Karpas-422 (cell line): ENCODE measurements at regions not wholly inside any gene's neighbourhood (a gene's known extent, or its start where the extent isn't known, plus 50 kb on each side); places are given as distances from the start of the nearest gene placed in this dataset.

ENCODE experiments used
- DNase-seq: peaks from one replicate; pipeline ENCODE4 v3.0.0-alpha.2; 2015
- H2AFZ ChIP-seq: fragments of 200-600 bp; sonication (generic); 2 replicates; pipeline ENCODE4 v1.6.1; 2014; ENCODE audit warnings: antibody characterized with exemption, low read length, mixed read lengths
- H3K27ac ChIP-seq: fragments of 200-600 bp; sonication (generic); 2 replicates; pipeline ENCODE4 v1.5.1; 2014; ENCODE audit warnings: mild to moderate bottlenecking, low read length, moderate library complexity
- H3K27me3 ChIP-seq: fragments of 200-600 bp; sonication (generic); 2 replicates; pipeline ENCODE4 v1.6.1; 2014; ENCODE audit warnings: low read length, mixed read lengths
- H3K36me3 ChIP-seq: fragments of 200-600 bp; sonication (generic); 2 replicates; pipeline ENCODE4 v1.6.1; 2014; ENCODE audit warnings: low read length, mixed read lengths; ENCODE audit not compliant: insufficient read depth
- H3K4me1 ChIP-seq: fragments of 200-600 bp; sonication (generic); 2 replicates; pipeline ENCODE4 v1.6.1; 2014; ENCODE audit warnings: mild to moderate bottlenecking, low read length, mixed read lengths
- H3K4me2 ChIP-seq: fragments of 200-600 bp; sonication (generic); 2 replicates; pipeline ENCODE4 v1.6.1; 2014; ENCODE audit warnings: low read length, low read depth, mild to moderate bottlenecking; ENCODE audit not compliant: poor library complexity, severe bottlenecking
- H3K4me3 ChIP-seq: fragments of 200-600 bp; sonication (generic); 2 replicates; pipeline ENCODE4 v1.5.1; 2014; ENCODE audit warnings: mild to moderate bottlenecking, antibody characterized with exemption, low read length, mixed read lengths
- H3K79me2 ChIP-seq: fragments of 200-600 bp; sonication (generic); 2 replicates; pipeline ENCODE4 v1.6.1; 2014; ENCODE audit warnings: mild to moderate bottlenecking, low read length, mixed read lengths
- H3K9ac ChIP-seq: fragments of 200-600 bp; sonication (generic); 2 replicates; pipeline ENCODE4 v1.6.0; 2014; ENCODE audit warnings: low read length
- H3K9me2 ChIP-seq: fragments of 200-600 bp; sonication (generic), shearing (Covaris generic); replicated peaks from 2 replicates; pipeline ENCODE4 v1.6.0; 2014; ENCODE audit warnings: mild to moderate bottlenecking, low read length, moderate library complexity; ENCODE audit not compliant: insufficient read depth
- H3K9me3 ChIP-seq: fragments of 300-700, 200-600 bp; sonication (generic); 2 replicates; pipeline ENCODE4 v1.6.1; 2014; ENCODE audit warnings: low read length, mixed read lengths
- H4K20me1 ChIP-seq: fragments of 200-600 bp; sonication (generic); 2 replicates; pipeline ENCODE4 v1.6.1; 2014; ENCODE audit warnings: mild to moderate bottlenecking, antibody characterized with exemption, low read length, low read depth; ENCODE audit not compliant: insufficient read depth

DNA sequence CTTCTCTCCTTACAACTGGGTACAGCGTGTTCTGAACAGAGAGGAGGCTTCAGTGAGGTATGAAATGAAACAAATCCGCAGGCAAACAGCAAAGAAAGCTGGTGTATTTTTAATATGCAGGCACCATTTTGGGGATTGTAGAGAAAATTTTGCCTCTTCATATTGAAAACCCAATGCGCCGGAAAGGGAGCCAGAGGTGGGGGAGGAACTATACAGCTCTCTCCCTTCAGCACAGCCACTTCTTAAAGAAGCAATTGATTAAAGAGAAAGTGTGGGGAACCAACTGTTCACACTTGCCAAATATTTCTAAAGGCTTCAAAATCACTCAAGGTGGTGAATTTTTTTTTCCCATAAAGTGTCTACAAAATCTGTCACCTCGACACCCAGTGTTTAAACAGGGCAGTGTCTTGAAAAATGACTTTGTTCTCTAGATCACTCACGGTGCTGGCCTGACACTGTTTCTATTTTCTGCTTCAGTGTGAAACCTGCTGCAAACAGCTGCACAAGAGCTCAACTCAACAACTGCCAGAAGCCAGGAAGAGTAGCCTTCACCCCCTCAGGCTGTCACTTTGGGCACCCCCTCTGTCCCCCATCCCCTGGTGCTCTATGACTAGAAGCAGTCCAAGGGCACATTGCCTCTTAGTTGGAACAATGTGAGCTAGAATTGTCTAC is 123.8 kb upstream of the CTTNBP2NL start:
- H4K20me1 ChIP-seq = no peaks in the 10 kb centered on the region
- H3K4me1 ChIP-seq = no peaks in the 10 kb centered on the region
- no peak overlapping the region for H3K27ac ChIP-seq
- H3K9me3 ChIP-seq = peaks cover 4% of the 10 kb centered on the region; the same call in 1 of the 2 replicates
- H3K4me3 ChIP-seq = no peak overlapping the region
- no peaks in the 10 kb centered on the region for H3K36me3 ChIP-seq
- no peaks in the 10 kb centered on the region for H3K79me2 ChIP-seq
- no peaks in the 10 kb centered on the region for H3K9me2 ChIP-seq
- no peak overlapping the region for H2AFZ ChIP-seq
- DNase-seq = no peak
- H3K27me3 ChIP-seq = no peaks in the 10 kb centered on the region
- H3K4me2 ChIP-seq = no peak overlapping the region
- H3K9ac ChIP-seq = no peak overlapping the region

DNA sequence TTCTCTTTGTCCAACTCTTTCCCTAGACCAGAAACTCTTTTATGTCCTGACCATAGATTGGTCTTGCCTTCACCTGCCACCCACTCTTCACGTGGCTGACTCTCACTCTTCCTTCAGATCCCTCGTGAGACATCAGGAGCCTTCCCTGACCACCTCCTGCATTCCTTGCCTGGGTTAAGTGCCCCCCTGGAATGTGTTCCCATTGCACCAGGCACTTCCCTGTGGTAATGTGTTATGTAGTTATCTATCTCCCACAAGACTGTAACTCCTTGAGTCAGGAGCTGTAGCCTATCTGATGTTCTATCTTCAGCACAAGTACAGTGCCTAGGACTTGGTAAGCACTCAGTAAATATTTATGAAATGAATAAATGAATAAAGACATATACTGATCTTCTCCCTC is 111.2 kb upstream of the CTTNBP2NL start:
- Histone ChIP-seq H3K36me3 (no peaks in the 10 kb centered on the region), H3K9me2 (no peaks in the 10 kb centered on the region), H3K4me2 (no peak overlapping the region), H4K20me1 (no peaks in the 10 kb centered on the region), H3K4me1 (no peaks in the 10 kb centered on the region), H3K9ac (no peak overlapping the region), H3K79me2 (no peaks in the 10 kb centered on the region), H2AFZ (no peak overlapping the region), H3K9me3 (no peaks in the 10 kb centered on the region), H3K27me3 (no peaks in the 10 kb centered on the region), H3K4me3 (no peak overlapping the region), H3K27ac (no peak overlapping the region)
- DNase-seq = no peak

DNA sequence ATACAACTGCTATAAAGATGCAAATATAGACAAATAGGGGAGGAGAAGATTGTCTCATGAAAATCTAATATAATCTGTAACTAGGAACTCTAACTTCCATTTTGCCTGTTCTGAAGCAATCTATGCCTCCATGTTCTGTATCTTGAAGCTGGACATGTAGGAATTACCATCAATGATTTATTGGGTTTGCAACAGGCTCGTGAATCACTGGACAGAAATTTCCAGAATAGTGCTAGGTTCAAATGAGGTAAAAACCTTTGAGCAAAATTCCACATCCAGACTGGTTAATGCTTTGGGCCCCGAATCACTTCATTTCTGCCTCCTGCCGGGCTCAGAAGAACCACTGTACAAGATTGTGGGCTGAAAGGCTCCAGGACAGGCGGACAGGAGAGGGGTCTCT is 110.7 kb upstream of the CTTNBP2NL start:
- Histone ChIP-seq H3K9me2 (no peaks in the 10 kb centered on the region), H3K36me3 (no peaks in the 10 kb centered on the region), H3K27ac (no peak overlapping the region), H3K27me3 (no peaks in the 10 kb centered on the region), H3K79me2 (no peaks in the 10 kb centered on the region), H3K4me3 (no peak overlapping the region), H3K4me1 (no peaks in the 10 kb centered on the region), H4K20me1 (no peaks in the 10 kb centered on the region), H2AFZ (no peak overlapping the region), H3K4me2 (no peak overlapping the region), H3K9ac (no peak overlapping the region), H3K9me3 (no peaks in the 10 kb centered on the region)
- no peak for DNase-seq

DNA sequence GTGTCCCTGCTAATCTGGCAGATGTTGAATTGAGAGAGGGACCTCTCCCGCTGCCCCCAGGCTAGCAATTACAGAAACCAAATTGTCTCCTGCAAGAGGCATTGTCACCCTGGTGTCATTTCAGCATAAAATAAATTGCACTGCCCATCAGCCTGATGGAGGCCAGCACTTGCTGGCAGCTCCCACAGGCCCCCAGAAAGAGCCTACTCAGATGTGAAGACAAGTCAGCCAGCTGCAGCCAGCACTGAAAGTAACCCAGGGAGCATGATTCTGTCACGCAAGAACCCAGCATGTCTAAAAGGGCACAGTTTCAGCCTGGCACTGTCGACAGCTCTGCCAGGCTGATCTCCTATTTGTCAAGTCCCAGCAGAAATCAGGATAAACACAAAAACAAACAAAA is 110.3 kb upstream of the CTTNBP2NL start:
- Histone ChIP-seq H3K9ac (no peak overlapping the region), H3K4me1 (no peaks in the 10 kb centered on the region), H4K20me1 (no peaks in the 10 kb centered on the region), H3K79me2 (no peaks in the 10 kb centered on the region), H3K9me3 (no peaks in the 10 kb centered on the region), H3K4me2 (no peak overlapping the region), H3K9me2 (no peaks in the 10 kb centered on the region), H3K27ac (no peak overlapping the region), H2AFZ (no peak overlapping the region), H3K27me3 (no peaks in the 10 kb centered on the region), H3K4me3 (no peak overlapping the region), H3K36me3 (no peaks in the 10 kb centered on the region)
- DNase-seq = peak; percentile 16

DNA sequence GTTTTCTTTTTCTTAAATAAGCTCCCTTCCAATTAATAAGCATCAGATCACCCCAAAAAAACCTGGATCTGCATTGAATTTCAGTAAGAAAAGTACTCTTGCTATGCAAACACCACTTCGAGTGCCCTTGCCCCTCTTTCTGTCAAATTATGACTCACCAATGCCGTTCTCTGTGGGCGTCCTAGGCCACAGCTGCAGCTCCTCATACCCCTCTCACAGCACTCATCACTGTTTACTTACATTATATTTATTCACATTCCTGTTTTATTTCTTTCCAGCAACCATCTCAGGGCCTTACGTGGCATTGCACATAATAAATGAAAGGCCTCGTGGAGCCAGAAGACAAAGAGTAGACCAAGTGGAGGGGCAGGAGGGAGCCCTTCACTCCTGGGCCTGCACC is 99.1 kb upstream of the CTTNBP2NL start:
- no peak overlapping the region for H3K9ac ChIP-seq
- no peaks in the 10 kb centered on the region for H4K20me1 ChIP-seq
- no peaks in the 10 kb centered on the region for H3K9me3 ChIP-seq
- no peaks in the 10 kb centered on the region for H3K79me2 ChIP-seq
- H3K9me2 ChIP-seq = no peaks in the 10 kb centered on the region
- H3K4me1 ChIP-seq = no peaks in the 10 kb centered on the region
- H3K27ac ChIP-seq = no peak overlapping the region
- H2AFZ ChIP-seq = no peak overlapping the region
- H3K4me3 ChIP-seq = no peak overlapping the region
- no peak overlapping the region for H3K4me2 ChIP-seq
- no peak for DNase-seq
- H3K36me3 ChIP-seq = no peaks in the 10 kb centered on the region
- H3K27me3 ChIP-seq = no peaks in the 10 kb centered on the region

DNA sequence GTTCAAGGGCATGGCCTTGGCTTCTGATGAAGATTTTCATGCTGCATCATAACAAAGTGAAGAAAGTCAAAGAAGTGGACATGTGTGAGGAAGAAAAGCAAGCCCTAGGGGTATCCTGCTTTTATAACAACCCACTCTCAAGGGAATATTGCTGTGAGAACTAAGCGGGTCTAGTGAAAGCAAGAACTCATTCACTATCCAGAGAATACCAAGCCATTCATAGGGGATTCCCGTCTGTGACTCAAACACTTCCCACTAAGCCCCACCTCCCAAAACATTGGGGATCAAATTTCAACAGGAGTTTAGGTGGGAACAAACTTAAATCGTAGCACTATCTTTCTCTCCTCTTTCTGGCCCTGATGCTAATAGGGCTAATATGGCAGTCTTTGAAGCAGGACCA is 98.5 kb upstream of the CTTNBP2NL start:
- H3K9me2 ChIP-seq = no peaks in the 10 kb centered on the region
- H3K4me1 ChIP-seq = no peaks in the 10 kb centered on the region
- H3K4me3 ChIP-seq = no peak overlapping the region
- H3K79me2 ChIP-seq = no peaks in the 10 kb centered on the region
- no peaks in the 10 kb centered on the region for H3K9me3 ChIP-seq
- DNase-seq = no peak
- H3K36me3 ChIP-seq = no peaks in the 10 kb centered on the region
- no peak overlapping the region for H2AFZ ChIP-seq
- H3K9ac ChIP-seq = no peak overlapping the region
- H3K27me3 ChIP-seq = no peaks in the 10 kb centered on the region
- no peaks in the 10 kb centered on the region for H4K20me1 ChIP-seq
- H3K27ac ChIP-seq = no peak overlapping the region
- no peak overlapping the region for H3K4me2 ChIP-seq

DNA sequence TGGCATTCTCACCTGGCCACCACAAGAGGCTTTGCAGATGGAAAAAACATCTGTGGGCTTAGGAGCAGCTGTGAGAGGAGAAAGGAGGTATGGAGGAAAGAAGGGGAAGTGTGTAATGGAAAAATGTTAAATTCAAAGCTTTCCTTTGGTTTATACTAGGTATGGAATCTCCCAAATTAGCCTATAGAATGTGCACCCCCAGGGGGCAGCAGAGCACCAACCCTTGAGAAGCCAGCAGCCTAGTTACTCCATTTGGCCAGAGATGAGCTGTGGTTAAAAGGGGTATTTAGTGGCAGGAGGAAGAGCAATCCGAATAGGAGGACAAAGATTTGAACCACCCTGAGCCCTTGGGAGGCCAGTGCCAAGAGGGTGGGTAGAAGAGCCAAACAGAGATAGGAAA is 97.5 kb upstream of the CTTNBP2NL start:
- Histone ChIP-seq H3K79me2 (no peaks in the 10 kb centered on the region), H3K4me2 (no peak overlapping the region), H3K9ac (no peak overlapping the region), H3K36me3 (no peaks in the 10 kb centered on the region), H2AFZ (no peak overlapping the region), H3K9me3 (no peaks in the 10 kb centered on the region), H3K27ac (no peak overlapping the region), H3K4me3 (no peak overlapping the region), H3K9me2 (no peaks in the 10 kb centered on the region), H4K20me1 (no peaks in the 10 kb centered on the region), H3K27me3 (no peaks in the 10 kb centered on the region), H3K4me1 (no peaks in the 10 kb centered on the region)
- DNase-seq = peak; percentile 83

DNA sequence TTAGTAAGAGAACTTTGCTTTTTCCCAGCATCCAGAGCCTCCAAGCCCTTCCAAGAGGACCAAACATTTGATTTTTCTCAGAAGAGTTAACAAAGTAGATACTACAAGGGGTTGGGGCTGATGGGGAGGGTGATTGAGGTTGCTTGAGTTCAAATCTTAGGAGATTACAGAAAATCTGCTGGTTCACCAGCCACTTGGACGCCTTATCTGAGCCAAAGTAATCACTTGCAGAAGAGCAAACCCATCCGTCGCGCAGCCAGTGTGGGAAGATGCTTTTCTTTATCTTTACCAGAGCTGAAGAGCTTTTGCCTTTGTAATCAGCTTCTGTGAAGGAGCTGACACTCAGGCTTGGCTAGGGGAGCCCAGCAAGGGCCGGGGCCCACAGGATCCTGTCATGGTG is 91.9 kb upstream of the CTTNBP2NL start:
- Histone ChIP-seq H3K9me3 (no peaks in the 10 kb centered on the region), H2AFZ (no peak overlapping the region), H3K4me1 (no peaks in the 10 kb centered on the region), H3K9me2 (no peaks in the 10 kb centered on the region), H3K36me3 (no peaks in the 10 kb centered on the region), H4K20me1 (no peaks in the 10 kb centered on the region), H3K27me3 (no peaks in the 10 kb centered on the region), H3K27ac (no peak overlapping the region), H3K9ac (no peak overlapping the region), H3K79me2 (no peaks in the 10 kb centered on the region), H3K4me3 (no peak overlapping the region), H3K4me2 (no peak overlapping the region)
- no peak for DNase-seq

DNA sequence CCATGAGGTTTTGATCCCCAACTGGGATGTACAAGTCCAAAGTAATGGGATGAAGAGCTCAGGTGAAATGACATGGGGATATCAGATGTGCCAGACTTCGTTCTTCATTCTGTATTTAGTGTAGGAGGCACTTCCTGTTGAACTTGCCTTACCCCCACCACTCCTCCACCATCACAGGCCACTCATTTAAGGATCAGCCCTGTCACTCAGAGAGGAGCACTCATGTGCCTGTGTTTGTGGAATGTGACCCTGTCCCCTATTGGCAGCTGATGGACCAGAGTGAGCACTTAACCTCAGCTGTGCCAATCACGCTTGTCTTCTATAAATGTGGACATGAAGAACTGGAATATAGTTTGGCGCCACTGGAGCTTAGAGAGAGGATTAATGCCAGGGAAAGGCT is 91.4 kb upstream of the CTTNBP2NL start:
- Histone ChIP-seq H3K9me3 (no peaks in the 10 kb centered on the region), H3K36me3 (no peaks in the 10 kb centered on the region), H3K9me2 (no peaks in the 10 kb centered on the region), H2AFZ (no peak overlapping the region), H3K4me3 (no peak overlapping the region), H3K4me2 (no peak overlapping the region), H3K4me1 (no peaks in the 10 kb centered on the region), H4K20me1 (no peaks in the 10 kb centered on the region), H3K27me3 (no peaks in the 10 kb centered on the region), H3K79me2 (no peaks in the 10 kb centered on the region), H3K27ac (no peak overlapping the region), H3K9ac (no peak overlapping the region)
- DNase-seq = no peak
